Mammary epithelial cell (primary cell): ENCODE measurements at regions not wholly inside any gene's neighbourhood (a gene's known extent, or its start where the extent isn't known, plus 50 kb on each side); places are given as distances from the start of the nearest gene placed in this dataset.

Experiments
- CTCF ChIP-seq, 2 donors: IDR thresholded peaks in 1 of 2; conservative IDR thresholded peaks in 1 of 2; 2 replicates each; pipeline ENCODE4 v1.5.1; 2011 to 2012; ENCODE audit warnings: inconsistent platforms in 2 of 2, low read length in 2 of 2, mild to moderate bottlenecking in 2 of 2, control low read depth in 1 of 2, low read depth in 1 of 2; ENCODE audit not compliant: insufficient read depth in 1 of 2; ENCODE audit errors: extremely low read depth in 1 of 2
- EZH2 ChIP-seq: IDR thresholded peaks from 2 replicates; pipeline ENCODE4 v1.6.1; 2012; ENCODE audit warnings: low read length, inconsistent platforms, borderline replicate concordance

- TF ChIP-seq CTCF (conservative IDR thresholded peaks at IDR 0.05 in 1 of 2, IDR thresholded peaks at IDR 0.05 in 1 of 2; ENCODE audit: extremely low read depth in 1 of 2, insufficient read depth in 1 of 2, low read depth in 1 of 2, low read length in 2 of 2), result no peak
- TF ChIP-seq EZH2, result no peak
Measured at GRCh38 chr6:113643407-113643770, 213.8 kb upstream of the MARCKS start.
